KMS-11 (cell line): ENCODE measurements at regions not wholly inside any gene's neighbourhood (a gene's known extent, or its start where the extent isn't known, plus 50 kb on each side); places are given as distances from the start of the nearest gene placed in this dataset.

Experiments
- H2AFZ ChIP-seq: fragments of 200-600 bp; sonication (generic); 2 replicates; pipeline ENCODE4 v1.6.1; 2016; ENCODE audit warnings: antibody characterized with exemption, mixed run types, low read depth
- H3K27ac ChIP-seq: fragments of 200-600 bp; sonication (generic); 2 replicates; pipeline ENCODE4 v1.6.1; 2016; ENCODE audit warnings: mild to moderate bottlenecking, mixed run types
- H3K27me3 ChIP-seq: fragments of 200-600 bp; sonication (generic); 2 replicates; pipeline ENCODE4 v1.6.1; 2017; ENCODE audit warnings: mild to moderate bottlenecking, low read depth, mixed run types, moderate library complexity; ENCODE audit not compliant: insufficient read depth
- H3K36me3 ChIP-seq: fragments of 200-600 bp; sonication (generic); 2 replicates; pipeline ENCODE4 v1.6.1; 2017; ENCODE audit warnings: mild to moderate bottlenecking, mixed run types; ENCODE audit not compliant: insufficient read depth
- H3K4me1 ChIP-seq: fragments of 200-600 bp; sonication (generic); 2 replicates; pipeline ENCODE4 v1.6.1; 2016; ENCODE audit warnings: mild to moderate bottlenecking, low read depth, mixed run types; ENCODE audit not compliant: poor library complexity, severe bottlenecking
- H3K4me2 ChIP-seq: fragments of 200-600 bp; sonication (generic); 2 replicates; pipeline ENCODE4 v1.7.0; 2016; ENCODE audit warnings: mild to moderate bottlenecking, mixed run types
- H3K4me3 ChIP-seq: fragments of 200-600 bp; sonication (generic); IDR thresholded peaks from 2 replicates; pipeline ENCODE4 v1.6.1; 2017; ENCODE audit warnings: low read depth, low read length, mixed read lengths; ENCODE audit not compliant: insufficient read depth
- H3K79me2 ChIP-seq: fragments of 200-600 bp; sonication (generic); 2 replicates; pipeline ENCODE4 v1.6.1; 2016; ENCODE audit warnings: low read depth, mixed run types; ENCODE audit not compliant: insufficient read depth
- H3K9ac ChIP-seq: fragments of 200-600 bp; sonication (generic); 2 replicates; pipeline ENCODE4 v1.6.1; 2016; ENCODE audit warnings: mild to moderate bottlenecking, mixed run types
- H4K20me1 ChIP-seq: fragments of 200-600 bp; sonication (generic); 2 replicates; pipeline ENCODE4 v1.6.1; 2016; ENCODE audit warnings: mild to moderate bottlenecking, mixed run types; ENCODE audit not compliant: insufficient read depth
- CTCF ChIP-seq: fragments of 200-600 bp; sonication (generic); conservative IDR thresholded peaks from 2 replicates; pipeline ENCODE4 v1.6.1; 2017; ENCODE audit warnings: low read depth, mild to moderate bottlenecking, antibody characterized with exemption, low read length, moderate library complexity, mixed read lengths

GRCh38 chr4:125125276-125125675, 189.5 kb upstream of the FAT4 start:
- Histone ChIP-seq H4K20me1 (no peaks in the 10 kb centered on the region), H2AFZ (no peak overlapping the region), H3K79me2 (no peaks in the 10 kb centered on the region), H3K4me1 (no peaks in the 10 kb centered on the region), H3K36me3 (no peaks in the 10 kb centered on the region), H3K9ac (no peak overlapping the region), H3K4me3 (no peak overlapping the region), H3K4me2 (no peak overlapping the region), H3K27me3 (no peaks in the 10 kb centered on the region), H3K27ac (no peak overlapping the region)
- no peak for TF ChIP-seq CTCF

GRCh38 chr4:125123570-125124109, 191.1 kb upstream of the FAT4 start:
- Histone ChIP-seq H3K27me3 (no peaks in the 10 kb centered on the region), H3K4me1 (no peaks in the 10 kb centered on the region), H3K36me3 (no peaks in the 10 kb centered on the region), H3K27ac (no peak overlapping the region), H3K4me3 (no peak overlapping the region), H3K79me2 (no peaks in the 10 kb centered on the region), H2AFZ (no peak overlapping the region), H4K20me1 (no peaks in the 10 kb centered on the region), H3K4me2 (no peak overlapping the region), H3K9ac (no peak overlapping the region)
- TF ChIP-seq CTCF, result no peak

DNA sequence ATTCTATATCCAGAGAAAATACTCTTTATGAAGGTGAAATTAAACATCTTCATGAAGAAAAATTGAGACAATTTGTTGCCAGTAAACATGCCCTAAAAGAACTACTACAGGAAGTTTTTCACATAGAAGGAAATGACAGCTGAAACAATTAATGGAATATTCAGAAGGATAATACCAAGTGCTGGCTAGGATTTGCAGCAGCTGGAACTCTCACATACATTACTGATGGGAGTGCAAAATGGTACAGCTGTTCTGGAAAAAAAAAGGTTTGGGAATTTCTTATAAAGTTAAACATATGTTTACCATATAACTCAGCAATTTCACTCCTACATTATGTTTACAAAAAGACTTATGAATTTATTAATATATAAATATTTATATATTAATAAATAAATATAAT, 193.2 kb upstream of the FAT4 start:
- no peak overlapping the region for H3K27ac ChIP-seq
- no peak overlapping the region for H3K4me2 ChIP-seq
- H3K4me1 ChIP-seq, result no peaks in the 10 kb centered on the region
- no peak overlapping the region for H3K4me3 ChIP-seq
- no peaks in the 10 kb centered on the region for H3K27me3 ChIP-seq
- H3K9ac ChIP-seq, result no peak overlapping the region
- H2AFZ ChIP-seq, result no peak overlapping the region
- H3K79me2 ChIP-seq, result no peaks in the 10 kb centered on the region
- no peak for TF ChIP-seq CTCF
- H3K36me3 ChIP-seq, result no peaks in the 10 kb centered on the region
- H4K20me1 ChIP-seq, result no peaks in the 10 kb centered on the region

DNA sequence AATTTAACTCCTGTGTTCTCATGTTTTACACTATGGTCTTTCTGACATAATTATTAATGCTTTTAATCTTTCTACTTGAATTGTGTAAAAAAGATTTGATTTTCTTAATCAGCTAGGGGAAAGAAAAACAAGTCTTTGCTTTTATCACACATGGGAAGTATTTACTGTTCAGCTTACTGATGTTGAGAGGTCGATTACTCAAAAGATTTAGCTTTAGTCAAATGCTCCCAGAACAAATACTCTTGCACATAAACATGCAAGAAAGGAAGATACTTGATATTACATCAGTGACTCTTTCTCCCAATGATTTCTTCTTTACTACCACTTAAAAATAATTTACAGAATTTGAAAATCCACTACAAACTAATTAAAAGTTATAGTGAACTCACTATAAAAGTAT, 198.3 kb upstream of the FAT4 start:
- Histone ChIP-seq H3K36me3 (no peaks in the 10 kb centered on the region), H2AFZ (no peak overlapping the region), H3K27ac (no peak overlapping the region), H3K4me3 (no peak overlapping the region), H3K4me1 (no peaks in the 10 kb centered on the region), H3K4me2 (no peak overlapping the region), H3K9ac (no peak overlapping the region), H3K79me2 (no peaks in the 10 kb centered on the region), H4K20me1 (no peaks in the 10 kb centered on the region), H3K27me3 (no peaks in the 10 kb centered on the region)
- TF ChIP-seq CTCF, result no peak
